ENCODE measurements at regions not wholly inside any gene's neighbourhood (a gene's known extent, or its start where the extent isn't known, plus 50 kb on each side); places are given as distances from the start of the nearest gene placed in this dataset.
"Not testable (repeated sequence)": the region's sequence is repeated elsewhere in the genome, so short reads cannot be mapped to it uniquely, and the experiment has no call there.

- not testable (repeated sequence) for TF ChIP-seq CTCF (conservative IDR thresholded peaks at IDR 0.05; ENCODE audit: low read depth, low read length); SMC3 (IDR thresholded peaks at IDR 0.05; ENCODE audit: low read depth, low read length); RCOR1 (IDR thresholded peaks at IDR 0.05; ENCODE audit: insufficient replicate concordance, low read length)
Measured at GRCh38 chr18:47637551-47637950, 292.9 kb downstream of the SMAD2 start.
